CD4-positive, alpha-beta memory T cell (primary cell): ENCODE measurements at regions not wholly inside any gene's neighbourhood (a gene's known extent, or its start where the extent isn't known, plus 50 kb on each side); places are given as distances from the start of the nearest gene placed in this dataset.
"Not testable (repeated sequence)": the region's sequence is repeated elsewhere in the genome, so short reads cannot be mapped to it uniquely, and the experiment has no call there.

ENCODE experiments used
- CTCF ChIA-PET: fragments of 350-600 bp; sonication (Branson Sonifier 250); formaldehyde crosslinking; loops from one replicate; lab custom pipeline; 2021; ENCODE audit warnings: inconsistent platforms; ENCODE audit not compliant: partially characterized antibody; lab: Charles Lee
- POLR2A ChIA-PET: fragments of 350-600 bp; sonication (Branson Sonifier 250); formaldehyde crosslinking; loops from one replicate; lab custom pipeline; 2021; ENCODE audit not compliant: partially characterized antibody; lab: Charles Lee
- DNase-seq, 5 donors: peaks; one replicate each; pipeline versions ENCODE4 v3.0.0 to v3.0.0-alpha.2; 2020 to 2022; ENCODE audit warnings: mixed read lengths in 1 of 5
- H3K27ac ChIP-seq: one replicate; pipeline ENCODE4 v1.7.0; 2013; ENCODE audit warnings: low read depth, low read length
- H3K27me3 ChIP-seq: 2 replicates; pipeline ENCODE4 v1.7.0; 2013; ENCODE audit warnings: mild to moderate bottlenecking, low read length, moderate library complexity; ENCODE audit not compliant: insufficient read depth
- H3K36me3 ChIP-seq: 2 replicates; pipeline ENCODE4 v1.7.0; 2013; ENCODE audit warnings: mild to moderate bottlenecking, low read length, moderate library complexity; ENCODE audit not compliant: insufficient read depth
- H3K4me1 ChIP-seq: 2 replicates; pipeline ENCODE4 v1.7.0; 2013; ENCODE audit warnings: mild to moderate bottlenecking, low read length, moderate library complexity; ENCODE audit not compliant: insufficient read depth
- H3K4me3 ChIP-seq, 2 donors: one replicate each; pipeline ENCODE4 v1.7.0; 2013; ENCODE audit warnings: low read length in 2 of 2, mild to moderate bottlenecking in 1 of 2
- H3K9me3 ChIP-seq, 2 donors: one replicate each; pipeline ENCODE4 v1.7.0; 2013; ENCODE audit warnings: low read length in 2 of 2, control low read depth in 1 of 2; ENCODE audit not compliant: control insufficient read depth in 1 of 2
- H3K27ac Mint-ChIP-seq, 7 donors: one replicate each; pipeline ENCODE4 v1.8.0; 2020 to 2021; ENCODE audit warnings: mixed read lengths in 7 of 7, mild to moderate bottlenecking in 6 of 7, inconsistent platforms in 3 of 7, moderate library complexity in 3 of 7
- H3K27me3 Mint-ChIP-seq, 2 donors: one replicate each; pipeline ENCODE4 v1.8.0; 2020 to 2021; ENCODE audit warnings: mixed read lengths in 2 of 2
- H3K36me3 Mint-ChIP-seq, 2 donors: one replicate each; pipeline ENCODE4 v1.8.0; 2020 to 2021; ENCODE audit warnings: mixed read lengths in 2 of 2, inconsistent platforms in 1 of 2, mild to moderate bottlenecking in 1 of 2
- H3K4me1 Mint-ChIP-seq, 4 donors: one replicate each; pipeline ENCODE4 v1.8.0; 2020 to 2021; ENCODE audit warnings: mixed read lengths in 4 of 4, mild to moderate bottlenecking in 1 of 4
- H3K4me3 Mint-ChIP-seq, 8 donors: one replicate each; pipeline ENCODE4 v1.8.0; 2020 to 2021; ENCODE audit warnings: mixed read lengths in 8 of 8, mild to moderate bottlenecking in 7 of 8, moderate library complexity in 6 of 8, inconsistent platforms in 3 of 8
- H3K9me3 Mint-ChIP-seq, 8 donors: one replicate each; pipeline ENCODE4 v1.8.0; 2020 to 2021; ENCODE audit warnings: mixed read lengths in 8 of 8, mild to moderate bottlenecking in 5 of 8, inconsistent platforms in 3 of 8, moderate library complexity in 1 of 8
- intact Hi-C: fragments of 100-400 bp; cut with micrococcal nuclease; formaldehyde crosslinking; loops from one replicate; pipeline ENCODE4 v1.15.1; 2023

DNA sequence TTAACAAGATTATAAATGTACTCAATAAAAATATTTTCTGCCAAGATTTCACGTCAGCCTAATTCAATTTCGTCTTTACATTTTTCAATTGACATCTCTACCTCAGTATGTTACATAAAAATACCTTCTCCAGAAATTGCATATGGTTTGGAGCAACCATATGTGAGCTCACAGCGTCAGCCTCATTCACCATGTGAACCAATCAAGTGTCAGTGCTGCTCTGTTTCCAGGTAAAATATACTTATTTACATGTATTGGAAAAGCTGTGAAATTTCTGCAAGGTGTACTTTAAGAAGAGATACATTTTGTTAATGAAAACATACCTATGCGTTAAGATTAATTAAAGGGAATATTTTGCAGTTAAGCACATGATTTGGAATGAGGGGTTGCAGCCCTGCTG is 110.7 kb upstream of the PRSS1 start:
- Histone ChIP-seq H3K9me3 (no peaks in the 10 kb centered on the region), H3K27ac (no peak overlapping the region), H3K27me3 (no peaks in the 10 kb centered on the region), H3K4me3 (no peak overlapping the region), H3K4me1 (no peaks in the 10 kb centered on the region), H3K36me3 (no peaks in the 10 kb centered on the region)
- peaks cover 3% of the 10 kb centered on the region in 2 donors for H3K27me3 Mint-ChIP-seq
- no peaks in the 10 kb centered on the region for H3K36me3 Mint-ChIP-seq
- ChIA-PET POLR2A (interaction anchor here (0.9 to 2.7 kb wide), 2 partner anchors 17 to 169 kb away, joined by 3 to 7 read pairs; no protein-coding TSS in a partner anchor), CTCF (no interaction called here)
- H3K4me3 Mint-ChIP-seq, result no peak overlapping the region
- H3K9me3 Mint-ChIP-seq, result no peaks in the 10 kb centered on the region
- H3K4me1 Mint-ChIP-seq, result peaks cover 4 to 9% (median 7%) of the 10 kb centered on the region in 4 donors
- DNase-seq, result no peak
- H3K27ac Mint-ChIP-seq, result peak overlapping the region in 3 of 7 donors; percentile 7 to 46 (median 43)
- intact Hi-C loops, result loop anchor here (10.0 kb wide), 1 partner anchor 76 kb away; no protein-coding TSS in a partner anchor

DNA sequence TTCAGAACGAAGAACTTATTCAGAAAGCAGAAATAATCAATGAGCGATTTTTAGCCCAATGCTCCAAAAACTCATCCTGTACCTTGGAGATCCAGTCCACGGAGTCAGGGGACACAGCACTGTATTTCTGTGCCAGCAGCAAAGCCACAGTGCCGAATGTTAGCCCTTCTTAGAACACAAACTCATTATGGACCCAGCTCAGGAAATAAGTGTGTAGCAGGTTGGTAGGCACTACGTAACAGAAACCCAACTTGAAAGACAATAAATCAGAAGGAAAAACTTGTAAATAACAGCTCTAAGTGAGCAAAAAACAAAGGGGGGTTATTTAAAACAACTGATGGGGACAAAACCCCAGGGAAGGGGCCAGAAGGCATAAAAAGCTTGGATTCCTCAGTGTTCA is 112.0 kb upstream of the PRSS1 start:
- peak in 3 of 5 donors; percentile 22 to 41 (median 33) for DNase-seq
- ChIA-PET CTCF (interaction anchor here (1.0 to 9.6 kb wide), 7 partner anchors 9 to 578 kb away, joined by 3 to 84 read pairs (median 4); no protein-coding TSS in a partner anchor), POLR2A (interaction anchor here (0.7 to 8.6 kb wide), 16 partner anchors 9 to 181 kb away, joined by 3 to 120 read pairs (median 5); no protein-coding TSS in a partner anchor)
- H3K9me3 Mint-ChIP-seq, result no peaks in the 10 kb centered on the region
- peak overlapping the region; percentile 82 to 93 (median 89) for H3K4me3 Mint-ChIP-seq
- H3K4me1 Mint-ChIP-seq, result peaks cover 7 to 16% (median 8%) of the 10 kb centered on the region in 4 donors
- H3K27ac Mint-ChIP-seq, result peak overlapping the region; percentile 93 to 98 (median 96)
- Histone ChIP-seq H3K36me3 (no peaks in the 10 kb centered on the region), H3K4me1 (peaks cover 3% of the 10 kb centered on the region), H3K4me3 (peak overlapping the region in 1 of 2 donors; percentile 47), H3K9me3 (no peaks in the 10 kb centered on the region), H3K27me3 (no peaks in the 10 kb centered on the region), H3K27ac (peak overlapping the region; percentile 66)
- intact Hi-C loops, result loop anchor here (10.0 kb wide), 1 partner anchor 78 kb away; no protein-coding TSS in a partner anchor
- no peaks in the 10 kb centered on the region for H3K36me3 Mint-ChIP-seq
- peaks cover 1% of the 10 kb centered on the region in 2 donors for H3K27me3 Mint-ChIP-seq

DNA sequence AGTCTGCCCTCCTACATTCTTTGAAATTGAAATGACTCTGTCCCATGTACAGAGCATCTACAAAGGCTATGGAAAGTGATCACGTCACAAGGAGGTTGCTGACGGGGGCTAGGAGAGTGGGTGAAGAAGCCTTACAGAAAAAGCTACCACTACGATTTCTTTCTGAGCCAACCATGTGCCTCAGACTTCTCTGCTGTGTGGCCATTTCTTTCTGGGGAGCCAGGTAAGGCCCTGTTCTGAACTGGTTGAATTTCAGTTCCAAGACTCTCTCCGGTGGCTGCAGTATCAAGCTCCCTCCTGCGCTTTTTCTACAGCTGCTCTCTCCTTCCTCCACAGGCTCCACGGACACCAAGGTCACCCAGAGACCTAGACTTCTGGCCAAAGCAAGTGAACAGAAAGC is 112.5 kb upstream of the PRSS1 start:
- Histone ChIP-seq H3K9me3 (no peaks in the 10 kb centered on the region), H3K36me3 (no peaks in the 10 kb centered on the region), H3K4me3 (peak overlapping the region in 1 of 2 donors; percentile 47), H3K4me1 (peaks cover 3% of the 10 kb centered on the region), H3K27ac (peak overlapping the region; percentile 66), H3K27me3 (no peaks in the 10 kb centered on the region)
- POLR2A ChIA-PET, result interaction anchor here (0.7 to 8.6 kb wide), 16 partner anchors 9 to 182 kb away, joined by 3 to 120 read pairs (median 5); no protein-coding TSS in a partner anchor
- Mint-ChIP-seq H3K27me3 (peaks cover 1% of the 10 kb centered on the region in 2 donors), H3K36me3 (no peaks in the 10 kb centered on the region), H3K27ac (peak overlapping the region; percentile 93 to 98 (median 96)), H3K9me3 (no peaks in the 10 kb centered on the region), H3K4me3 (peak overlapping the region; percentile 82 to 93 (median 89)), H3K4me1 (peaks cover 8 to 16% (median 9%) of the 10 kb centered on the region in 4 donors)
- intact Hi-C loops, result loop anchor here (10.0 kb wide), 1 partner anchor 78 kb away; no protein-coding TSS in a partner anchor
- DNase-seq, result peak; percentile 41 to 69 (median 54)
- CTCF ChIA-PET, result interaction anchor here (0.7 to 9.6 kb wide), 8 partner anchors 9 to 578 kb away, joined by 3 to 84 read pairs (median 4); no protein-coding TSS in a partner anchor

DNA sequence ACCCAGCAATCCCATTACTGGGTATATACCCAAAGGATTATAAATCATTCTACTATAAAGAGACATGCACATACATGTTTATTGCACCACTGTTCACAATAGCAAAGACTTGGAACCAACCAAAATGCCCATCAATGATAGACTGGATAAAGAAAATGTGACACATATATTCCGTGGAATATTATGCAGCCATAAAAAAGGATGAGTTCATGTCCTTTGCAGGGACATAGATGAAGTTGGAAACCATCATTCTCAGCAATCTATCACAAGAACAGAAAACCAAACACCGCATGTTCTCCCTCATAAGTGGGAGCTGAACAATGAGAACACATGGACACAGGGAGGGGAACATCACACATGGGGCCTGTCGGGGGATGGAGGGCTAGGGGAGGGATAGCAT is 113.2 kb upstream of the PRSS1 start:
- not testable (repeated sequence) for H3K4me1 ChIP-seq, H3K36me3 ChIP-seq, H3K27ac ChIP-seq

DNA sequence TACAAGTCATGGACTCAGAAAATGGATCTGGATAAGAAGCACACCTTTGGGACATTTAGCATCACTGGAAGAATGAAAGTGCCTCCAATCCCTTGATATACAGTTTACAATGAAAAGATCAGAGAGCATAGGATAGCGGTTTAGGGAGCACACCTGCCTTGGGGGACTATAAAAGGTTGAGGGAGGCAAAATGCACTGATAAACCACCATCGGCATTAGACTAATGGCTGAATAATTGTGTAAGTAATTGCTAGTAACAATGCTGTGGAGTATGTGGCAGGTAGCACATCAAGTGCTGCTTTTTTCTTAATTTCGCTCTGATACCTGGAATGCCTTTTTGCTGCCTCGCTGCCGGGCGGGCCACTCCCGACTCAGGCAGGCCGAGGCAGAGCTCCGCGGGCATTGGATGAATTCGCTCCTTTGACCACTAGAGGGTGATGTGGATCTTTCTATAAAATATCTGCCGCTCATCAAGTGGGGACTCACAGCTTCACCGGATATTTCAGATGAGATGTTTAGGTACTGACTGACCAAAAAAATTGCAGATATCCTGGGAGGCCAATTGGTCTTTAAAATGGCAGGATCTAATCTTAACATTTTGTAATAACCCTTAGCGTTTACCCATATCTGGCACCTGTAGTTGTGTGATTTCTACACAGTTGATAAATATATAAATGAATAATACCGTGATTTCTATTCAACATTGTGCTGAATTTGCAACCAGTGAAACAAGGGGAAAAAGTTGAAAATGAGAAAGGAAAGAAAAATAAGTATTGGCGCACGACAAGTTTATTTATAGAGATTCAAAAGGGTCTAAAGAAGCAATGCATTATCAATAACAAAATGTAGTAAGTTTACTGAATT is 116.8 kb upstream of the PRSS1 start:
- Histone ChIP-seq H3K36me3 (no peaks in the 10 kb centered on the region), H3K27me3 (no peaks in the 10 kb centered on the region), H3K27ac (no peak overlapping the region), H3K4me1 (peaks cover 3% of the 10 kb centered on the region), H3K4me3 (no peak overlapping the region), H3K9me3 (no peaks in the 10 kb centered on the region)
- POLR2A ChIA-PET, result interaction anchor here (0.8 to 8.6 kb wide), 5 partner anchors 152 to 221 kb away, joined by 3 to 120 read pairs (median 29); no protein-coding TSS in a partner anchor
- DNase-seq, result peak; percentile 47 to 68 (median 67)
- CTCF ChIA-PET, result interaction anchor here (0.9 to 9.6 kb wide), 12 partner anchors 10 to 374 kb away, joined by 3 to 84 read pairs (median 4); no protein-coding TSS in a partner anchor
- Mint-ChIP-seq H3K9me3 (no peaks in the 10 kb centered on the region), H3K4me1 (peaks cover 3 to 15% (median 8%) of the 10 kb centered on the region in 4 donors), H3K27ac (peak overlapping the region in 4 of 7 donors; percentile 35 to 82 (median 72)), H3K36me3 (no peaks in the 10 kb centered on the region), H3K27me3 (peaks cover 1% of the 10 kb centered on the region in 2 donors), H3K4me3 (peak overlapping the region in 4 of 8 donors; percentile 15 to 51 (median 34))
- intact Hi-C loops, result loop anchor here (1.0 to 10.0 kb wide), 5 partner anchors 36 to 371 kb away; no protein-coding TSS in a partner anchor

More for the DNA sequence above, 113.2 kb upstream of the PRSS1 start:
- ChIA-PET CTCF (interaction anchor here (1.1 to 9.6 kb wide), 4 partner anchors 10 to 579 kb away, joined by 3 to 84 read pairs (median 20); no protein-coding TSS in a partner anchor), POLR2A (interaction anchor here (1.3 to 8.6 kb wide), 9 partner anchors 19 to 182 kb away, joined by 3 to 120 read pairs (median 7); no protein-coding TSS in a partner anchor)
- Mint-ChIP-seq H3K4me1 (peaks cover 5 to 16% (median 9%) of the 10 kb centered on the region in 4 donors), H3K4me3 (peak overlapping the region in 2 of 8 donors; percentile 25 to 32), H3K27ac (peak overlapping the region in 5 of 7 donors; percentile 35 to 95 (median 52))
- DNase-seq, H3K9me3 Mint-ChIP-seq, H3K4me3 ChIP-seq, H3K36me3 Mint-ChIP-seq, H3K27me3 ChIP-seq, H3K9me3 ChIP-seq, H3K27me3 Mint-ChIP-seq: not testable (repeated sequence)
- intact Hi-C loops, result loop anchor here (10.0 kb wide), 1 partner anchor 79 kb away; no protein-coding TSS in a partner anchor

DNA sequence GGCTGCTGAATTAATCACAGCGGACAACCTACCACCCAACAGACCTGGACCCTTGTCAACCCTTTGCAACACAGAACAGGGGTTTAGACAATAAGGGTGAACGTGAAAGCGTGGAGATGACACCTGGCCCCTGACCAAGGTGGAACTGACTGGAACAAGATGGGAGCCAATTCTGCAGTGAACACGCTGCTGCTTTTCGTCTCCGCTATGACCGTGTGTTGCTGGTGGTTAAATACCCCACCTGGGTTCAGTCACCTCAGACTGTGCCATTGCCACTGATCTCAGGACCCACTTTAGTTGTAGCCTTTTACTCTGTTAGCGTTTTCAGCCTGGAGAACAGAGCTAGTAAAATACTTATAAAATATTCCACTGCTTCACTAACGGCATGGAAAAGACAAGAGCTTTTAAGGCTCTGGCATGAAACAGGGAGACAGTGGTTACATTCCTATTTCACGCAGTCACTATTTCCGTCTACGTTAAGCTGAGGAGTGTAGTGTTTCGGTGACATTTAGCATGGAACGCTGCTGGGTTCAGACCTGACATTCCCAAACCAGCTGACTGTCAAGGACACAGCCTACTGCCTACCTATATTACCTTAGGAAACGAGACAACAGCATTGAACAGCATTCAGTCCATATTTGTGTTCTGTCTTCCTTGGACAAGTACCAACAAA is 119.5 kb upstream of the PRSS1 start:
- POLR2A ChIA-PET, result interaction anchor here (8.6 kb wide), 1 partner anchor 166 kb away, joined by 120 read pairs; no protein-coding TSS in a partner anchor
- H3K27me3 Mint-ChIP-seq, result peaks cover 1% of the 10 kb centered on the region in 2 donors

More for the DNA sequence above, 119.5 kb upstream of the PRSS1 start:
- Mint-ChIP-seq H3K27ac (no peak overlapping the region), H3K9me3 (no peaks in the 10 kb centered on the region), H3K36me3 (peaks cover 4% of the 10 kb centered on the region in 2 donors), H3K4me1 (peaks cover 6 to 9% (median 7%) of the 10 kb centered on the region in 4 donors), H3K4me3 (no peak overlapping the region)
- Histone ChIP-seq H3K27ac (no peak overlapping the region), H3K9me3 (no peaks in the 10 kb centered on the region), H3K4me3 (no peak overlapping the region), H3K36me3 (no peaks in the 10 kb centered on the region), H3K4me1 (peaks cover 3% of the 10 kb centered on the region), H3K27me3 (no peaks in the 10 kb centered on the region)
- intact Hi-C loops, result loop anchor here (10.0 kb wide), 1 partner anchor 85 kb away; no protein-coding TSS in a partner anchor
- no peak for DNase-seq
- CTCF ChIA-PET, result interaction anchor here (1.0 to 9.6 kb wide), 4 partner anchors 26 to 585 kb away, joined by 3 to 84 read pairs (median 26); no protein-coding TSS in a partner anchor
